IMR-90 (cell line): ENCODE measurements at regions not wholly inside any gene's neighbourhood (a gene's known extent, or its start where the extent isn't known, plus 50 kb on each side); places are given as distances from the start of the nearest gene placed in this dataset.
A peak's percentile ranks its signal among the peaks of the same experiment; 100 is the strongest.

Experiments used
- ATAC-seq: fragments of 200-7000 bp; cut with Tn5 transposase; 2 replicates; pipeline ENCODE4 v1.9.1; 2020; ENCODE audit warnings: low read depth, mild to moderate bottlenecking, moderate library complexity
- BruUV-seq: library from RNA; stranded (reverse); fragments of 400-500 nt; replicated peaks from 2 replicates; lab custom pipeline; 2021; lab: Mats Ljungman, UMichigan
- CTCF ChIA-PET: fragments of 300-600 bp; formaldehyde crosslinking; extraction: SDS; loops from one replicate; lab custom pipeline; 2021; ENCODE audit warnings: antibody characterized with exemption; lab: Yijun Ruan, JAX
- POLR2A ChIA-PET: fragments of 300-600 bp; sonication (Branson Sonifier 250); formaldehyde crosslinking; loops from one replicate; lab custom pipeline; 2022; ENCODE audit warnings: antibody characterized with exemption; ENCODE audit not compliant: unreplicated experiment; lab: Charles Lee
- DNase-seq: peaks from one replicate; pipeline ENCODE4 v3.0.0; 2013
- H2AFZ ChIP-seq: replicated peaks from 2 replicates; pipeline ENCODE3; 2013; ENCODE audit warnings: low read length, mild to moderate bottlenecking; ENCODE audit not compliant: poor library complexity
- H2AK5ac ChIP-seq: 2 replicates; pipeline ENCODE4 v1.6.1; 2013; ENCODE audit warnings: low read depth, low read length, inconsistent platforms
- H2AK9ac ChIP-seq: replicated peaks from 2 replicates; pipeline ENCODE3; 2013; ENCODE audit warnings: mild to moderate bottlenecking, low read depth, low read length, moderate library complexity; ENCODE audit not compliant: poor library complexity
- H2BK120ac ChIP-seq: 2 replicates; pipeline ENCODE4 v1.6.1; 2013; ENCODE audit warnings: low read depth, low read length, inconsistent platforms
- H2BK15ac ChIP-seq: 3 replicates; pipeline ENCODE4 v1.6.1; 2013; ENCODE audit warnings: low read depth, low read length, inconsistent platforms
- H2BK20ac ChIP-seq: 2 replicates; pipeline ENCODE4 v1.6.1; 2013; ENCODE audit warnings: low read depth, mild to moderate bottlenecking, inconsistent platforms, low read length, moderate library complexity
- H2BK5ac ChIP-seq: 2 replicates; pipeline ENCODE4 v1.6.1; 2013; ENCODE audit warnings: mild to moderate bottlenecking, low read depth, low read length, inconsistent platforms; ENCODE audit not compliant: poor library complexity, severe bottlenecking
- H3K14ac ChIP-seq: replicated peaks from 2 replicates; pipeline ENCODE4 v1.6.1; 2013; ENCODE audit warnings: low read depth, low read length, inconsistent platforms
- H3K18ac ChIP-seq: 2 replicates; pipeline ENCODE4 v1.6.1; 2013; ENCODE audit warnings: low read depth, low read length, control low read depth
- H3K23ac ChIP-seq: 2 replicates; pipeline ENCODE4 v1.6.1; 2013; ENCODE audit warnings: low read depth, low read length, inconsistent platforms
- H3K27ac ChIP-seq: 2 replicates; pipeline ENCODE4 v1.5.1; 2013; ENCODE audit warnings: mild to moderate bottlenecking, control low read depth, low read length; ENCODE audit not compliant: insufficient read depth
- H3K27me3 ChIP-seq: 2 replicates; pipeline ENCODE4 v1.6.1; 2013; ENCODE audit warnings: low read length; ENCODE audit not compliant: control insufficient read depth, insufficient read depth
- H3K36me3 ChIP-seq: 2 replicates; pipeline ENCODE4 v1.6.1; 2013; ENCODE audit warnings: low read length, mixed read lengths; ENCODE audit not compliant: control insufficient read depth, insufficient read depth
- H3K4ac ChIP-seq: 2 replicates; pipeline ENCODE4 v1.6.1; 2013; ENCODE audit warnings: low read depth, low read length, inconsistent platforms
- H3K4me1 ChIP-seq: 2 replicates; pipeline ENCODE4 v1.6.1; 2013; ENCODE audit warnings: low read length, mixed read lengths; ENCODE audit not compliant: control insufficient read depth, insufficient read depth
- H3K4me2 ChIP-seq: 2 replicates; pipeline ENCODE4 v1.6.1; 2013; ENCODE audit warnings: low read depth, mild to moderate bottlenecking, control low read depth, low read length, moderate library complexity
- H3K4me3 ChIP-seq: 2 replicates; pipeline ENCODE4 v1.5.1; 2013; ENCODE audit warnings: low read depth, mild to moderate bottlenecking, control low read depth, low read length, moderate library complexity; ENCODE audit not compliant: insufficient read depth
- H3K56ac ChIP-seq: 2 replicates; pipeline ENCODE4 v1.6.1; 2013; ENCODE audit warnings: low read length, inconsistent platforms; ENCODE audit not compliant: insufficient read depth; ENCODE audit errors: extremely low read depth
- H3K79me1 ChIP-seq, 2 experiments: 2 replicates each; pipeline ENCODE4 v1.6.1; 2013; ENCODE audit warnings: low read length in 2 of 2, inconsistent platforms in 1 of 2, low read depth in 1 of 2
- H3K9ac ChIP-seq: 2 replicates; pipeline ENCODE4 v1.6.1; 2013; ENCODE audit warnings: low read depth, low read length, control low read depth
- H3K9me1 ChIP-seq: 2 replicates; pipeline ENCODE4 v1.6.1; 2013; ENCODE audit warnings: low read length, inconsistent platforms; ENCODE audit not compliant: insufficient read depth
- H3K9me3 ChIP-seq: 2 replicates; pipeline ENCODE4 v1.6.1; 2013; ENCODE audit warnings: low read length; ENCODE audit not compliant: control insufficient read depth, insufficient read depth
- H4K20me1 ChIP-seq: 2 replicates; pipeline ENCODE4 v1.6.1; 2013; ENCODE audit warnings: low read length, inconsistent platforms; ENCODE audit not compliant: insufficient read depth
- H4K5ac ChIP-seq: 2 replicates; pipeline ENCODE4 v1.6.1; 2013; ENCODE audit warnings: mild to moderate bottlenecking, low read depth, low read length, control low read depth
- H4K8ac ChIP-seq, 2 experiments: 2 replicates each; pipeline ENCODE4 v1.6.1; 2013; ENCODE audit warnings: low read depth in 2 of 2, low read length in 2 of 2, control low read depth in 1 of 2, inconsistent platforms in 1 of 2
- H4K91ac ChIP-seq: 2 replicates; pipeline ENCODE4 v1.6.1; 2013; ENCODE audit warnings: low read depth, low read length, inconsistent platforms; ENCODE audit not compliant: insufficient read depth
- CEBPB ChIP-seq: IDR thresholded peaks from 2 replicates; pipeline ENCODE4 v1.6.1; 2012; ENCODE audit warnings: low read depth, low read length, improper control_type of control experiment
- CHD1 ChIP-seq: IDR thresholded peaks from 2 replicates; pipeline ENCODE4 v1.6.1; 2012; ENCODE audit warnings: low read depth, low read length, improper control_type of control experiment
- CTCF ChIP-seq: conservative IDR thresholded peaks from 2 replicates; pipeline ENCODE4 v1.5.1; 2012; ENCODE audit warnings: mild to moderate bottlenecking, low read depth, low read length, improper control_type of control experiment
- ELK1 ChIP-seq: fragments of 150-350 bp; IDR thresholded peaks from 2 replicates; pipeline ENCODE4 v1.6.1; 2016; ENCODE audit warnings: low read depth, mild to moderate bottlenecking, low read length, moderate library complexity, borderline replicate concordance
- FOS ChIP-seq: fragments of 150-350 bp; IDR thresholded peaks from 2 replicates; pipeline ENCODE4 v1.6.1; 2016; ENCODE audit warnings: low read depth, low read length
- MAFK ChIP-seq: IDR thresholded peaks from 2 replicates; pipeline ENCODE4 v1.6.1; 2012; ENCODE audit warnings: low read depth, low read length, improper control_type of control experiment
- MAZ ChIP-seq: IDR thresholded peaks from 2 replicates; pipeline ENCODE4 v1.6.1; 2012; ENCODE audit warnings: low read depth, mild to moderate bottlenecking, low read length, improper control_type of control experiment, moderate library complexity, borderline replicate concordance
- MXI1 ChIP-seq: IDR thresholded peaks from 2 replicates; pipeline ENCODE4 v1.6.1; 2012; ENCODE audit warnings: low read depth, mild to moderate bottlenecking, low read length, moderate library complexity, borderline replicate concordance
- NFE2L2 ChIP-seq: fragments of 150-350 bp; IDR thresholded peaks from 2 replicates; pipeline ENCODE4 v1.6.1; 2016; ENCODE audit warnings: low read depth, mild to moderate bottlenecking, low read length
- RAD21 ChIP-seq: IDR thresholded peaks from 2 replicates; pipeline ENCODE4 v1.6.1; 2012; ENCODE audit warnings: low read length, improper control_type of control experiment
- RCOR1 ChIP-seq: IDR thresholded peaks from 2 replicates; pipeline ENCODE4 v1.6.1; 2012; ENCODE audit warnings: mild to moderate bottlenecking, low read length, improper control_type of control experiment; ENCODE audit not compliant: insufficient replicate concordance
- RFX5 ChIP-seq: IDR thresholded peaks from 2 replicates; pipeline ENCODE4 v1.8.0; 2012; ENCODE audit warnings: low read depth, mild to moderate bottlenecking, low read length, moderate library complexity
- SMC3 ChIP-seq: fragments of 150-350 bp; IDR thresholded peaks from 2 replicates; pipeline ENCODE4 v1.6.1; 2016; ENCODE audit warnings: low read depth, mild to moderate bottlenecking, antibody characterized with exemption, low read length, moderate library complexity
- USF2 ChIP-seq: fragments of 150-350 bp; IDR thresholded peaks from 2 replicates; pipeline ENCODE4 v1.6.1; 2017; ENCODE audit warnings: mild to moderate bottlenecking, antibody characterized with exemption, low read length, low read depth
- WGBS, 2 experiments: methylation state at CpG; one replicate each; pipeline versions ENCODE4 v1.1.5 to v1.1.7; 2013; ENCODE audit warnings: missing lambda C conversion rate in 2 of 2; ENCODE audit not compliant: insufficient read length in 1 of 2; ENCODE audit errors: extremely low coverage in 2 of 2; 5-methylcytosine and 5-hydroxymethylcytosine counted together
- dilution Hi-C: fragments of 300-500 bp; cut with HindIII; formaldehyde crosslinking; loops from one replicate; pipeline ENCODE4 v1.14.3; 2018; ENCODE audit warnings: low sequenced_read_pairs; ENCODE audit not compliant: unreplicated experiment
- in situ Hi-C: fragments of 300-500 bp; cut with MboI; formaldehyde crosslinking; loops from 3 replicates; pipeline ENCODE4 v1.14.3; 2019; ENCODE audit warnings: low sequenced_read_pairs, inconsistent platforms, mixed read lengths
- intact Hi-C: fragments of 100-400 bp; cut with micrococcal nuclease; formaldehyde crosslinking; loops from 2 replicates; pipeline ENCODE4 v1.10.0; 2022

GRCh38 chr20:22339091-22339881 lies 245.1 kb downstream of the FOXA2 start:
- WGBS, 2 experiments = no CpG with 5 or more reads among the region's 12 CpGs
- in situ Hi-C loops (loop anchor here (5.0 to 25.0 kb wide), 2 partner anchors 338 to 998 kb away; no protein-coding TSS in a partner anchor), dilution Hi-C loops (no loop called here)

More at GRCh38 chr20:22339091-22339881, 245.1 kb downstream of the FOXA2 start:
- Histone ChIP-seq H3K9ac (no peak overlapping the region), H2AK9ac (no peak overlapping the region), H3K27me3 (no peaks in the 10 kb centered on the region), H3K56ac (no peak overlapping the region), H2AK5ac (no peak overlapping the region), H2BK5ac (no peak overlapping the region), H4K8ac (no peak overlapping the region), H3K4me1 (no peaks in the 10 kb centered on the region), H3K9me3 (no peaks in the 10 kb centered on the region), H2BK120ac (no peak overlapping the region), H4K91ac (no peak overlapping the region), H2BK15ac (no peak overlapping the region), H4K5ac (no peak overlapping the region), H3K4ac (no peak overlapping the region), H3K23ac (no peak overlapping the region), H3K27ac (no peak overlapping the region), H3K14ac (no peak overlapping the region), H3K18ac (no peak overlapping the region), H2BK20ac (no peak overlapping the region), H3K4me2 (no peak overlapping the region), H3K79me1 (no peaks in the 10 kb centered on the region), H3K36me3 (no peaks in the 10 kb centered on the region), H2AFZ (no peak overlapping the region), H3K9me1 (no peaks in the 10 kb centered on the region), H4K20me1 (no peaks in the 10 kb centered on the region), H3K4me3 (no peak overlapping the region)
- POLR2A ChIA-PET = interaction anchor here (0.6 kb wide), 1 partner anchor 1981 kb away, joined by 3 read pairs; no protein-coding TSS in a partner anchor
- TF ChIP-seq RFX5 (no peak), NFE2L2 (no peak), RCOR1 (no peak), SMC3 (peak; percentile 68), MAZ (no peak), CHD1 (no peak), FOS (no peak), RAD21 (peak; percentile 70), CTCF (peak; percentile 68), USF2 (no peak), MXI1 (no peak), ELK1 (no peak), MAFK (no peak), CEBPB (no peak)
- intact Hi-C loops = loop anchor here (1.0 to 5.0 kb wide), 2 partner anchors 345 to 1003 kb away; no protein-coding TSS in a partner anchor
- ATAC-seq (peak; percentile 74), DNase-seq (peak; percentile 63)
- CTCF ChIA-PET = interaction anchor here (0.7 to 1.8 kb wide), 5 partner anchors 13 to 353 kb away, joined by 3 to 9 read pairs (median 5); no protein-coding TSS in a partner anchor
- no TSS peak for BruUV-seq
